Endothelial cell of umbilical vein (primary cell): ENCODE measurements at regions not wholly inside any gene's neighbourhood (a gene's known extent, or its start where the extent isn't known, plus 50 kb on each side); places are given as distances from the start of the nearest gene placed in this dataset.

Source experiments
- BruUV-seq: library from RNA; stranded (reverse); fragments of 400-500 nt; replicated peaks from 2 replicates; lab custom pipeline; 2021; lab: Mats Ljungman, UMichigan
- CTCF ChIA-PET: fragments of 300-600, 350-600 bp; sonication (Branson Sonifier 250); formaldehyde crosslinking; loops from one replicate; lab custom pipeline; 2021; ENCODE audit warnings: antibody characterized with exemption, inconsistent platforms; lab: Charles Lee
- POLR2A ChIA-PET: fragments of 300-600, 350-600 bp; sonication (Branson Sonifier 250); formaldehyde crosslinking; loops from one replicate; lab custom pipeline; 2021; ENCODE audit warnings: antibody characterized with exemption, inconsistent platforms; lab: Charles Lee
- DNase-seq: peaks from one replicate; pipeline ENCODE4 v3.0.0-alpha.2; 2011; ENCODE audit warnings: low read depth, low spot score
- FAIRE-seq: peaks from 2 replicates; lab custom pipeline; 2011; peaks lifted over from hg19 to GRCh38; lab: Jason Lieb, UNC
- H2AFZ ChIP-seq: 2 replicates; pipeline ENCODE4 v1.6.0; 2012; ENCODE audit warnings: low read depth, low read length, control low read depth, inconsistent platforms
- H3K27ac ChIP-seq: 2 replicates; pipeline ENCODE4 v1.5.1; 2011; ENCODE audit warnings: low read depth, mild to moderate bottlenecking, control low read depth, low read length, moderate library complexity; ENCODE audit not compliant: insufficient read depth
- H3K27me3 ChIP-seq, 2 experiments: 2 replicates each; pipeline versions ENCODE4 v1.6.0 to v1.6.1; 2011; ENCODE audit warnings: low read length in 2 of 2, mixed read lengths in 1 of 2; ENCODE audit not compliant: control insufficient read depth in 2 of 2, insufficient read depth in 2 of 2
- H3K36me3 ChIP-seq, 2 experiments: 2 replicates in 1 of 2; 3 replicates in 1 of 2; pipeline ENCODE4 v1.5.1; 2011; ENCODE audit warnings: low read length in 2 of 2, mild to moderate bottlenecking in 1 of 2, moderate library complexity in 1 of 2; ENCODE audit not compliant: control insufficient read depth in 2 of 2, insufficient read depth in 2 of 2; ENCODE audit errors: extremely low read depth in 1 of 2
- H3K4me1 ChIP-seq: 3 replicates; pipeline ENCODE4 v1.5.1; 2011; ENCODE audit warnings: mild to moderate bottlenecking, low read length; ENCODE audit not compliant: control insufficient read depth, insufficient read depth; ENCODE audit errors: extremely low read depth
- H3K4me2 ChIP-seq: 2 replicates; pipeline ENCODE4 v1.6.1; 2011; ENCODE audit warnings: low read length, control low read depth, mixed read lengths; ENCODE audit not compliant: insufficient read depth
- H3K4me3 ChIP-seq, 3 experiments: fragments of 200-600 bp in 1 of 3; sonication (generic), shearing (Covaris generic) in 1 of 3; replicated peaks in 1 of 3; 2 replicates each; pipeline ENCODE4 v1.5.1; 2011 to 2016; ENCODE audit warnings: control low read depth in 3 of 3, low read length in 3 of 3, mild to moderate bottlenecking in 2 of 3, inconsistent platforms in 1 of 3, low read depth in 1 of 3, moderate library complexity in 1 of 3; ENCODE audit not compliant: insufficient read depth in 1 of 3
- H3K79me2 ChIP-seq: 2 replicates; pipeline ENCODE4 v1.6.0; 2012; ENCODE audit warnings: low read length, inconsistent platforms; ENCODE audit not compliant: control insufficient read depth, insufficient read depth
- H3K9ac ChIP-seq: replicated peaks from 2 replicates; pipeline ENCODE3; 2011; ENCODE audit warnings: low read length, control low read depth; ENCODE audit not compliant: insufficient read depth; ENCODE audit errors: extremely low read depth
- H3K9me1 ChIP-seq: replicated peaks from 3 replicates; pipeline ENCODE4 v1.6.0; 2011; ENCODE audit warnings: mild to moderate bottlenecking, low read length; ENCODE audit not compliant: control insufficient read depth, insufficient read depth; ENCODE audit errors: extremely low read depth
- H3K9me3 ChIP-seq: replicated peaks from 2 replicates; pipeline ENCODE4 v1.5.1; 2012; ENCODE audit warnings: low read length, inconsistent platforms; ENCODE audit not compliant: control insufficient read depth, insufficient read depth
- H4K20me1 ChIP-seq: replicated peaks from 2 replicates; pipeline ENCODE3; 2011; ENCODE audit warnings: mild to moderate bottlenecking, low read length; ENCODE audit not compliant: control insufficient read depth, insufficient read depth; ENCODE audit errors: extremely low read depth
- EZH2 ChIP-seq: IDR thresholded peaks from 2 replicates; pipeline ENCODE4 v1.6.1; 2012; ENCODE audit warnings: borderline replicate concordance, low read depth, mild to moderate bottlenecking, moderate library complexity, low read length, inconsistent platforms; ENCODE audit not compliant: severe bottlenecking
- FOS ChIP-seq: IDR thresholded peaks from 2 replicates; pipeline ENCODE4 v1.6.1; 2011; ENCODE audit warnings: mild to moderate bottlenecking, low read length, moderate library complexity, borderline replicate concordance; ENCODE audit not compliant: insufficient read depth
- GATA2 ChIP-seq: IDR thresholded peaks from 2 replicates; pipeline ENCODE4 v1.7.0; 2011; ENCODE audit warnings: low read depth, mild to moderate bottlenecking, moderate library complexity, mixed read lengths, low read length; ENCODE audit not compliant: insufficient read length, insufficient read depth
- JUN ChIP-seq: IDR thresholded peaks from 2 replicates; pipeline ENCODE4 v1.6.1; 2011; ENCODE audit warnings: borderline replicate concordance, low read depth; ENCODE audit not compliant: insufficient read length, insufficient read depth
- MYC ChIP-seq: IDR thresholded peaks from one replicate; pipeline ENCODE4 v1.6.1; 2011; ENCODE audit warnings: mild to moderate bottlenecking, low read depth, low read length
- POLR2A ChIP-seq: IDR thresholded peaks from 2 replicates; pipeline ENCODE4 v1.6.1; 2012; ENCODE audit warnings: low read depth, mild to moderate bottlenecking, control low read depth, low read length
- POLR2AphosphoS5 ChIP-seq: IDR thresholded peaks from 2 replicates; pipeline ENCODE4 v1.6.1; 2012; ENCODE audit warnings: low read depth, mild to moderate bottlenecking, control low read depth, low read length, moderate library complexity; ENCODE audit not compliant: insufficient read depth
- dilution Hi-C: fragments of 300-500 bp; cut with MboI; formaldehyde crosslinking; loops from one replicate; pipeline ENCODE4 v1.15.0; 2019; ENCODE audit warnings: low sequenced_read_pairs; ENCODE audit not compliant: extremely low pct_ligation_motif_present
- intact Hi-C: fragments of 100-400 bp; cut with micrococcal nuclease; formaldehyde crosslinking; loops from one replicate; pipeline ENCODE4 v1.10.0; 2022
- TF ChIP-seq, protein P1 (sequence below), 2 donors: IDR thresholded peaks; 1 replicate in 1 of 2; 2 replicates in 1 of 2; pipeline ENCODE4 v1.5.1; 2011; ENCODE audit warnings: low read length in 2 of 2, mild to moderate bottlenecking in 2 of 2, moderate library complexity in 2 of 2, control low read depth in 1 of 2, inconsistent platforms in 1 of 2, low read depth in 1 of 2; ENCODE audit not compliant: insufficient read depth in 1 of 2; ENCODE audit errors: extremely low read depth in 1 of 2
- TF ChIP-seq, protein P2 (sequence below): IDR thresholded peaks from 2 replicates; pipeline ENCODE4 v1.6.1; 2011; ENCODE audit not compliant: insufficient read depth, insufficient read length

DNA sequence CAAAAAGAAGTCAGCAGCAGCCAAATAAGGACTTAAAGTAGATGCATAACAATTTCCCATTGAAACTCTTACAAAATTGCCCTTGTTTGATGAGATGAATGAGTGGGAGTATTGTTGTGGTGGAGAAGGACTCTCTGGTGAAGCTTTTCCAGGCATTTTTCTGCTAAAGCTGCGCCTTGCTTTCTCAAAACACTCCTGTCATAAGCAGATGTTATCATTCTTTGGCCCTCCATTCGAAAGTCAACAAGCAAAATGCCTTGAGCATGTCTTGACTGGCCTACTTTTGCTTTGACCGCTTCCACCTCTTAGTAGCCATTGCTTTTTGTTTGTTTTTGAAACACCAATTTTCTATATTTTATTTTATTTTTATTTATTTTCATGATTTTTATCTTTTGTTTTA is 340.9 kb upstream of the FGF13 start:
- no peaks in the 10 kb centered on the region for H3K4me1 ChIP-seq
- dilution Hi-C loops (no loop called here), intact Hi-C loops (no loop called here)
- no peaks in the 10 kb centered on the region for H3K27me3 ChIP-seq
- H3K79me2 ChIP-seq = no peaks in the 10 kb centered on the region
- H3K27ac ChIP-seq = no peak overlapping the region
- ChIA-PET POLR2A (no interaction called here), CTCF (no interaction called here)
- H2AFZ ChIP-seq = no peak overlapping the region
- no peak for TF ChIP-seq FOS
- no peak for TF ChIP-seq JUN
- TF ChIP-seq EZH2 = no peak
- TF ChIP-seq, protein P1, sequence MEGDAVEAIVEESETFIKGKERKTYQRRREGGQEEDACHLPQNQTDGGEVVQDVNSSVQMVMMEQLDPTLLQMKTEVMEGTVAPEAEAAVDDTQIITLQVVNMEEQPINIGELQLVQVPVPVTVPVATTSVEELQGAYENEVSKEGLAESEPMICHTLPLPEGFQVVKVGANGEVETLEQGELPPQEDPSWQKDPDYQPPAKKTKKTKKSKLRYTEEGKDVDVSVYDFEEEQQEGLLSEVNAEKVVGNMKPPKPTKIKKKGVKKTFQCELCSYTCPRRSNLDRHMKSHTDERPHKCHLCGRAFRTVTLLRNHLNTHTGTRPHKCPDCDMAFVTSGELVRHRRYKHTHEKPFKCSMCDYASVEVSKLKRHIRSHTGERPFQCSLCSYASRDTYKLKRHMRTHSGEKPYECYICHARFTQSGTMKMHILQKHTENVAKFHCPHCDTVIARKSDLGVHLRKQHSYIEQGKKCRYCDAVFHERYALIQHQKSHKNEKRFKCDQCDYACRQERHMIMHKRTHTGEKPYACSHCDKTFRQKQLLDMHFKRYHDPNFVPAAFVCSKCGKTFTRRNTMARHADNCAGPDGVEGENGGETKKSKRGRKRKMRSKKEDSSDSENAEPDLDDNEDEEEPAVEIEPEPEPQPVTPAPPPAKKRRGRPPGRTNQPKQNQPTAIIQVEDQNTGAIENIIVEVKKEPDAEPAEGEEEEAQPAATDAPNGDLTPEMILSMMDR (IDR thresholded peaks at IDR 0.05; ENCODE audit: extremely low read depth in 1 of 2, insufficient read depth in 1 of 2, low read depth in 1 of 2, low read length in 2 of 2) = no peak
- no peak for TF ChIP-seq GATA2
- TF ChIP-seq, protein P2, sequence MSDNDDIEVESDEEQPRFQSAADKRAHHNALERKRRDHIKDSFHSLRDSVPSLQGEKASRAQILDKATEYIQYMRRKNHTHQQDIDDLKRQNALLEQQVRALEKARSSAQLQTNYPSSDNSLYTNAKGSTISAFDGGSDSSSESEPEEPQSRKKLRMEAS = no peak
- TF ChIP-seq POLR2AphosphoS5 = no peak
- no peak for TF ChIP-seq MYC
- no peak for TF ChIP-seq POLR2A
- BruUV-seq = no TSS peak
- DNase-seq (no peak), FAIRE-seq (no peak)
- H3K4me2 ChIP-seq = no peak overlapping the region
- H4K20me1 ChIP-seq = no peaks in the 10 kb centered on the region
- H3K4me3 ChIP-seq = no peak overlapping the region
- H3K9me3 ChIP-seq = no peaks in the 10 kb centered on the region
- H3K9ac ChIP-seq = no peak overlapping the region
- H3K9me1 ChIP-seq = no peaks in the 10 kb centered on the region
- no peaks in the 10 kb centered on the region for H3K36me3 ChIP-seq
